Testis (tissue), 2 donors: ENCODE measurements at regions not wholly inside any gene's neighbourhood (a gene's known extent, or its start where the extent isn't known, plus 50 kb on each side); places are given as distances from the start of the nearest gene placed in this dataset.

ENCODE experiments used
- DNase-seq: peaks from one replicate; pipeline ENCODE4 v3.0.0-alpha.2; 2019
- H3K27ac ChIP-seq, 2 donors: fragments of 200-600 bp; sonication (generic); one replicate each; pipeline ENCODE4 v1.5.1; 2019
- H3K27me3 ChIP-seq: fragments of 200-600 bp; sonication (generic); one replicate; pipeline ENCODE4 v1.5.1; 2019
- H3K36me3 ChIP-seq: fragments of 200-600 bp; sonication (generic); one replicate; pipeline ENCODE4 v1.5.1; 2017; ENCODE audit warnings: low read depth; ENCODE audit errors: missing control alignments
- H3K4me1 ChIP-seq: fragments of 200-600 bp; sonication (generic); one replicate; pipeline ENCODE4 v1.5.1; 2019
- H3K4me3 ChIP-seq, 2 donors: fragments of 200-600 bp; sonication (generic); one replicate each; pipeline ENCODE4 v1.5.1; 2017 to 2019
- H3K9me3 ChIP-seq: fragments of 200-600 bp; sonication (generic); one replicate; pipeline ENCODE4 v1.5.1; 2017
- POLR2A ChIP-seq: fragments of 450-650 bp; IDR thresholded peaks from one replicate; pipeline ENCODE4 v1.6.1; 2017; ENCODE audit warnings: antibody characterized with exemption, mild to moderate bottlenecking, moderate library complexity
- WGBS, 2 donors: methylation state at CpG; one replicate each; pipeline ENCODE4 v1.1.5; 2018; 5-methylcytosine and 5-hydroxymethylcytosine counted together
- intact Hi-C: fragments of 100-400 bp; cut with DNase I; formaldehyde crosslinking; loops from one replicate; pipeline ENCODE4 v1.15.1; 2023; ENCODE audit warnings: low total_unique reads
- TF ChIP-seq, protein P1 (sequence below), 3 experiments: fragments of 450-650 bp in 2 of 3; fragments of 200-600 bp in 1 of 3; sonication (generic) in 1 of 3; IDR thresholded peaks; one replicate each; pipeline ENCODE4 v1.5.1; 2016 to 2019; ENCODE audit warnings: antibody characterized with exemption in 3 of 3, mild to moderate bottlenecking in 2 of 3, moderate library complexity in 1 of 3

DNA sequence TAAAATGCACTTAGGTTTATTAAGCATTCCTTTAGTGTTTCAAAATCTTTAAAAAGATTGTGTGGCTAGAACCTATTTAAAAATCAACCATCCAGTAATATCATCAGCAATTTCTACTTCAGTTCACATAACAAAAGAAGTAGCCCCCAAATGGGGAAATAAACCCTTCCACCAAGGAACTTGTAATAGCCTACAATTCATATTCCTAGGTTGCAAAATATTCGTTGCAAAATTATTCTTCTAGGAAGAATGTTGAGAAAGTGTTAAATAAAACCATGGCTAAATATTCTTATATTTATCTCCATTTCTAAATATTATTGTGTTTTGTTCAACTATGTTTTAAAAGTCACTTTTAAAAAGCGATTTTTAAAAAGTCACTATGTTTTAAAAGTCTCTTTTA is 177.9 kb upstream of the PRLR start:
- Histone ChIP-seq H3K27ac (no peak overlapping the region), H3K4me3 (no peak overlapping the region), H3K9me3 (no peaks in the 10 kb centered on the region), H3K36me3 (no peaks in the 10 kb centered on the region), H3K4me1 (no peaks in the 10 kb centered on the region), H3K27me3 (no peaks in the 10 kb centered on the region)
- intact Hi-C loops: no loop called here
- TF ChIP-seq, protein P1, sequence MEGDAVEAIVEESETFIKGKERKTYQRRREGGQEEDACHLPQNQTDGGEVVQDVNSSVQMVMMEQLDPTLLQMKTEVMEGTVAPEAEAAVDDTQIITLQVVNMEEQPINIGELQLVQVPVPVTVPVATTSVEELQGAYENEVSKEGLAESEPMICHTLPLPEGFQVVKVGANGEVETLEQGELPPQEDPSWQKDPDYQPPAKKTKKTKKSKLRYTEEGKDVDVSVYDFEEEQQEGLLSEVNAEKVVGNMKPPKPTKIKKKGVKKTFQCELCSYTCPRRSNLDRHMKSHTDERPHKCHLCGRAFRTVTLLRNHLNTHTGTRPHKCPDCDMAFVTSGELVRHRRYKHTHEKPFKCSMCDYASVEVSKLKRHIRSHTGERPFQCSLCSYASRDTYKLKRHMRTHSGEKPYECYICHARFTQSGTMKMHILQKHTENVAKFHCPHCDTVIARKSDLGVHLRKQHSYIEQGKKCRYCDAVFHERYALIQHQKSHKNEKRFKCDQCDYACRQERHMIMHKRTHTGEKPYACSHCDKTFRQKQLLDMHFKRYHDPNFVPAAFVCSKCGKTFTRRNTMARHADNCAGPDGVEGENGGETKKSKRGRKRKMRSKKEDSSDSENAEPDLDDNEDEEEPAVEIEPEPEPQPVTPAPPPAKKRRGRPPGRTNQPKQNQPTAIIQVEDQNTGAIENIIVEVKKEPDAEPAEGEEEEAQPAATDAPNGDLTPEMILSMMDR (IDR thresholded peaks at IDR 0.05): no peak
- TF ChIP-seq POLR2A: no peak
- WGBS, 2 donors: 85 to 89% methylated on average over 2 of the region's 2 CpGs
- no peak for DNase-seq

GRCh38 chr5:35407697-35408096 is 177.4 kb upstream of the PRLR start:
- Histone ChIP-seq H3K9me3 (no peaks in the 10 kb centered on the region), H3K4me3 (no peak overlapping the region), H3K27ac (no peak overlapping the region), H3K36me3 (no peaks in the 10 kb centered on the region), H3K4me1 (no peaks in the 10 kb centered on the region), H3K27me3 (no peaks in the 10 kb centered on the region)
- TF ChIP-seq, protein P1 (IDR thresholded peaks at IDR 0.05): no peak
- no peak for TF ChIP-seq POLR2A
- intact Hi-C loops: no loop called here
- DNase-seq: no peak

DNA sequence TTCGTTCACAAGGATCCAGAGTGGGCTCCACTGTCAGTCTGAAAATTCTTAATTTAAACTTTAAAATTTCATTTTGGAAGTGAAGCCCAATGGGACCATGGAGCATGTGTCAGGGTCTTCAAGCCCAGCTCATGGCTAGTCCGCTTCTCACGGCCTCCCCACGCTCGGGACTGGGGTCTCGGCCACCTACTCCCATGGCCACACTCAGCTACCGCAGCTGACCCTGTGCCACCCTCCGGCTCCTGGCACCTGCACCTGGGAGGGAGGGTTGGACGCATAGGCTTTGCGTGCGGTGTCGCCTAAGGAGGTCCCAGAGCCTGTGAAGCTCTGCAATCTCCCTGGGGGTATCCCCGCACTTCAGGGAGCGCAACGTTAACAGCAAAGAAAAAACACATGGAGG is 175.7 kb upstream of the PRLR start:
- H3K4me1 ChIP-seq: no peaks in the 10 kb centered on the region
- no peak overlapping the region for H3K4me3 ChIP-seq
- no peak for DNase-seq
- 61 to 87% methylated on average over 14 to 15 of the region's 15 CpGs for WGBS, 2 donors
- TF ChIP-seq, protein P1 (IDR thresholded peaks at IDR 0.05): no peak
- no peak for TF ChIP-seq POLR2A
- H3K27me3 ChIP-seq: no peaks in the 10 kb centered on the region
- no peaks in the 10 kb centered on the region for H3K9me3 ChIP-seq
- intact Hi-C loops: no loop called here
- no peaks in the 10 kb centered on the region for H3K36me3 ChIP-seq
- no peak overlapping the region for H3K27ac ChIP-seq

DNA sequence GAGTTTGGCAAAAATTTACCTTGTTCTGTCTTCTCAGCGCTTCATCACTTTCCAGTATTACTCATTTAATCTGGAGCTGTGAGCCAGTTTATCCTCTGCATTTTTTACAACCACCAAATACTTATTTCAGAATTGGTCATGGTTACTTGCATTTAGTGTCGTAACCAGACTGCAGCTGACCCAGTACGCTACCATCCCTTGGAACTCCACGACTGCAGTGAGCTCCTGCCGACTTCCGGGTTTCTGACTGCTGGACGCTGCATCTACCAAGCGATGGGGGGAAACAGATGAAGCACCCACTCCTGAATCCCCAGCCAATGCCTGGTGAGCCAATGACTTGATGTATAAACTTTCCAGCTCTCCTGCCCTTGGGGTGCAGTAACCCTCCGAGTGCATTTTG is 174.4 kb upstream of the PRLR start:
- no peaks in the 10 kb centered on the region for H3K36me3 ChIP-seq
- H3K27me3 ChIP-seq: no peaks in the 10 kb centered on the region
- TF ChIP-seq, protein P1 (IDR thresholded peaks at IDR 0.05): no peak
- no peak for TF ChIP-seq POLR2A
- no peaks in the 10 kb centered on the region for H3K4me1 ChIP-seq
- no peak overlapping the region for H3K4me3 ChIP-seq
- no peaks in the 10 kb centered on the region for H3K9me3 ChIP-seq
- H3K27ac ChIP-seq: no peak overlapping the region
- 62 to 65% methylated on average over 9 of the region's 9 CpGs for WGBS, 2 donors
- intact Hi-C loops: no loop called here
- no peak for DNase-seq

DNA sequence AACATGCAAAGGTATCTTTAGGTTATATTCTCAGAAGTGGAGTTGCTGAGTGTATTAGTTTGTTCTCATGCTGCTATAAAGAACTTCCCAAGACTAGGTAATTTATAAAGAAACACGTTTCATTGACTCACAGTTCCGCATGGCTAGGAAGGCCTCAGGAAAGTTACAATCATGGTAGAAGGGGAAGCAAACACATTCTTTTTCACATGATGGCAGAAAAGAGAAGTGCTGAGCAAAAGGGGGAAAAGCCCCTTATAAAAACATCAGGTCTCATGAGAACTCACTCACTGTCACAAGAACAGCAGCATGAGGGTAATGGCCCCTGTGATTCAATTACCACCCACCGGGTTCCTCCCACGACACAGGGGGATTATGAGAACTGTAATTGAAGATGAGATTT is 163.6 kb upstream of the PRLR start:
- Histone ChIP-seq H3K4me1 (no peaks in the 10 kb centered on the region), H3K27me3 (no peaks in the 10 kb centered on the region), H3K9me3 (no peaks in the 10 kb centered on the region), H3K4me3 (no peak overlapping the region), H3K36me3 (no peaks in the 10 kb centered on the region), H3K27ac (no peak overlapping the region)
- intact Hi-C loops: no loop called here
- TF ChIP-seq, protein P1 (IDR thresholded peaks at IDR 0.05): no peak
- TF ChIP-seq POLR2A: no peak
- WGBS, 2 donors: 90 to 93% methylated on average over 4 of the region's 4 CpGs
- DNase-seq: no peak
